K562 (cell line): ENCODE measurements at regions not wholly inside any gene's neighbourhood (a gene's known extent, or its start where the extent isn't known, plus 50 kb on each side); places are given as distances from the start of the nearest gene placed in this dataset.

Experiments used
- BCOR ChIP-seq: fragments of 450-650 bp; IDR thresholded peaks from 2 replicates; pipeline ENCODE4 v1.6.1; 2016
- BMI1 ChIP-seq: fragments of 150-350 bp; IDR thresholded peaks from 2 replicates; pipeline ENCODE4 v1.6.1; 2014; ENCODE audit warnings: low read length
- CBX3 ChIP-seq, 2 experiments: IDR thresholded peaks; 1 replicate in 1 of 2; 2 replicates in 1 of 2; pipeline ENCODE4 v1.6.1; 2012; ENCODE audit warnings: inconsistent platforms in 2 of 2, low read length in 2 of 2, borderline replicate concordance in 1 of 2, control low read depth in 1 of 2
- CC2D1A ChIP-seq: fragments of 450-650 bp; IDR thresholded peaks from 2 replicates; pipeline ENCODE4 v1.6.1; 2017; ENCODE audit warnings: mild to moderate bottlenecking
- DMBX1 ChIP-seq: fragments of 250-450 bp; sonication (Bioruptor Pico); IDR thresholded peaks from 2 replicates; pipeline ENCODE4 v1.8.0; 2022; ENCODE audit warnings: inconsistent platforms, mild to moderate bottlenecking, moderate library complexity, borderline replicate concordance
- FOSL1 ChIP-seq: fragments of 200-800 bp; sonication (Bioruptor generic); conservative IDR thresholded peaks from 2 replicates; pipeline ENCODE4 v1.6.1; 2016; ENCODE audit warnings: missing genetic modification characterization, missing compliant biosample characterization
- HES1 ChIP-seq: fragments of 450-650 bp; IDR thresholded peaks from 2 replicates; pipeline ENCODE4 v1.6.1; 2016; ENCODE audit warnings: low read depth, mild to moderate bottlenecking, moderate library complexity
- HMBOX1 ChIP-seq: sonication (generic); IDR thresholded peaks from 2 replicates; pipeline ENCODE4 v1.6.1; 2016
- LEF1 ChIP-seq: fragments of 450-650 bp; IDR thresholded peaks from 2 replicates; pipeline ENCODE4 v1.6.1; 2016; ENCODE audit warnings: mild to moderate bottlenecking
- NCOA2 ChIP-seq, 2 experiments: fragments of 450-650 bp; IDR thresholded peaks; 2 replicates each; pipeline ENCODE4 v1.6.1; 2018; ENCODE audit warnings: mild to moderate bottlenecking in 2 of 2, moderate library complexity in 1 of 2; ENCODE audit not compliant: partially characterized antibody in 2 of 2
- NCOR1 ChIP-seq: fragments of 450-650 bp; IDR thresholded peaks from 2 replicates; pipeline ENCODE4 v1.6.1; 2016; ENCODE audit warnings: mild to moderate bottlenecking, moderate library complexity
- PHB2 ChIP-seq: fragments of 450-650 bp; IDR thresholded peaks from 2 replicates; pipeline ENCODE4 v1.6.1; 2017; ENCODE audit warnings: low read depth
- PML ChIP-seq: IDR thresholded peaks from 2 replicates; pipeline ENCODE4 v1.6.1; 2012; ENCODE audit warnings: low read length, inconsistent platforms
- TAF7 ChIP-seq: fragments of 450-650 bp; IDR thresholded peaks from 2 replicates; pipeline ENCODE4 v1.6.1; 2016; ENCODE audit warnings: missing genetic modification characterization, missing compliant biosample characterization
- ZBTB49 ChIP-seq: sonication (generic); formaldehyde crosslinking; IDR thresholded peaks from 2 replicates; pipeline ENCODE4 v1.8.0; 2022; ENCODE audit warnings: missing genetic modification reagents, mild to moderate bottlenecking, borderline replicate concordance
- ZFX ChIP-seq: sonication (generic); formaldehyde crosslinking; IDR thresholded peaks from 2 replicates; pipeline ENCODE4 v1.8.0; 2022; ENCODE audit warnings: mild to moderate bottlenecking, missing genetic modification reagents, moderate library complexity
- ZNF318 ChIP-seq, 2 experiments: fragments of 450-650 bp; IDR thresholded peaks; 2 replicates each; pipeline ENCODE4 v1.6.1; 2016; ENCODE audit warnings: mild to moderate bottlenecking in 2 of 2, borderline replicate concordance in 1 of 2, low read depth in 1 of 2, moderate library complexity in 1 of 2

GRCh38 chr3:182716114-182716688 is 77.1 kb upstream of the ATP11B start (continued):
- TF ChIP-seq NCOA2 (IDR thresholded peaks at IDR 0.05; ENCODE audit: partially characterized antibody in 2 of 2): peak in 1 of 2 experiments; percentile 13
- peak in 1 of 2 experiments; percentile 47; a peak in 1 of 3 replicates for TF ChIP-seq CBX3 (IDR thresholded peaks at IDR 0.05; ENCODE audit: borderline replicate concordance in 1 of 2, low read length in 2 of 2)
- TF ChIP-seq CC2D1A: 0 out of 2 replicates have a peak, but pooled peaks have one; percentile 53
- TF ChIP-seq ZNF318 (IDR thresholded peaks at IDR 0.05; ENCODE audit: borderline replicate concordance in 1 of 2, low read depth in 1 of 2): 0 out of 4 replicates have a peak, but pooled peaks of 1 of the 2 experiments have one; percentile 23
- TF ChIP-seq FOSL1 (tag): no peak
- peak; percentile 71 for TF ChIP-seq HMBOX1
- TF ChIP-seq DMBX1 (CRISPR knock-in tag): no peak
- TF ChIP-seq ZFX (CRISPR knock-in tag): peak; percentile 38; the same call in 1 of the 2 replicates
- peak; percentile 77 for TF ChIP-seq NCOR1
- TF ChIP-seq PHB2: 0 out of 2 replicates have a peak, but pooled peaks have one; percentile 41
- peak; percentile 87 for TF ChIP-seq LEF1
- TF ChIP-seq PML: no peak; the same call in 1 of the 2 replicates
- peak; percentile 21; the same call in 1 of the 2 replicates for TF ChIP-seq HES1
- no peak for TF ChIP-seq BMI1
- TF ChIP-seq ZBTB49 (CRISPR knock-in tag): no peak
- no peak for TF ChIP-seq TAF7 (tag)
- TF ChIP-seq BCOR: 0 out of 2 replicates have a peak, but pooled peaks have one; percentile 31
